ENCODE measurements at regions not wholly inside any gene's neighbourhood (a gene's known extent, or its start where the extent isn't known, plus 50 kb on each side); places are given as distances from the start of the nearest gene placed in this dataset.

DNA sequence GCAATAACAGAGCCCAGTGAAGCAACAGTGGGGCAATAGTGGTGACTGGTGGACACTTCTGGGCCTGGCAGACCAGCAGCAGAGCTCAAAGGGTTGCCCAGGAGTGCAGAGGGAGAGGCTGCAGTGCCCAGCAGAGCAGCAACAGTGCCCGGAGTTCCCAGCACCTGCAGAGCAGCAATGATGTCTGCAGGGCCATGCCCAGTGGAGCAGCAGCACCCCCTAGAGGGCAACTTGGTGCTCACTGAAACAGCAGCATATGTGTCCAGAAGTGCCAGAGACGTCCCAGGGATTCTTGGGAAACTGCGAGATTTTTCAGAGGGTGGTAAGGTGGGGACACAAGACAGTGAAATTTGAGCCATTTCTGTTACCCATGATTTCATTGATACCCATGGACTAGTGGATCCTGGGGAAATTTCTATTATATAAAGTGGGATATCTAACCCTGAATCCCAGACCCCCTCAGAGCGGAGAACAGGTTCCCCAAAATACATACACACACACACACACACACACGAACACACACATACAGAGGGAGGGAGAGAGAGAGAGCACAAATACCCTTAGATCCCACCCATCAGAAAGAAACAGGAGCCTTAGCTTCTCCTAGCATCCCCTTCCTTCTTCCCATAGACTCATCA lies 156.9 kb upstream of the GJB5 start:
- intact Hi-C loops (cut with micrococcal nuclease): loop anchor here (1.0 kb wide), 1 partner anchor 138 kb away; no protein-coding TSS in a partner anchor

DNA sequence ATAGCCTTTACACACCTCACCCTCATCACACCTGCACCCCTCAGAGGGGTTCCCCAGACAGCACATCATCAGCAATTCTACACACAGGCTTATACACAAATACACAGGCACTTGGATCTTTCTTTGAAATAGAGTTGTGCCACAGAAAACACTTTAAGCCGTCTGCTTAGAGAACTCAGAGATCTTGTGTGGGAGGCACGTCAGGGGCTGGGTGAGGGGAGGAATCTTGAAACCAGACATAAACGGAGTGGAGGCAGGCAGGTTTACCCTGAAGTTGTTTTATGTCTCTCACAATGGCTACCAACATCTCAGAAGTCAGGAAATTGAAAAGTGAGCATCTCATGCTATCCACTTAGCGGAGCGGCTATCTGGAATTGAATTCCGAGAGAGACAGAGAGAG lies 151.9 kb upstream of the GJB5 start:
- intact Hi-C loops (cut with micrococcal nuclease): no loop called here

DNA sequence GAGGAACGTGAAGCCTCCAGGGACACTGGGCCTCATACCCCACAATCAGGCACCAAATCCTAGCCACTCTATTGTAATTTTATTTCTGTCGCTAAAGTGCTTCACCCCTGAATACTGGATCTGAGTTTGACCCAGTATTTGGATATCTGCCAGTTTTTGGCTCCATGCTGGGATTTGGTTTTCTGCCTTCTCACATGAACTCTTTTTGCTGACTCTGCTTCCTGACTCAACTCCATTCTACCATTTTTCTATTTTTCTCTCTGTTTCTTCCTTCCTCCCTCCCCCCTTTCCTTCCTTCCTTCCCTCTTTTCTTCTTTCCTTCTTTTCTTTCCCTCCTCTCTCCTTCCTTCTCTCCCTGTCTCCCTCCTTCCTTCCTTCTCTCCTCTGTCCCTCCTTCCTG lies 151.3 kb upstream of the GJB5 start:
- intact Hi-C loops (cut with micrococcal nuclease): no loop called here

DNA sequence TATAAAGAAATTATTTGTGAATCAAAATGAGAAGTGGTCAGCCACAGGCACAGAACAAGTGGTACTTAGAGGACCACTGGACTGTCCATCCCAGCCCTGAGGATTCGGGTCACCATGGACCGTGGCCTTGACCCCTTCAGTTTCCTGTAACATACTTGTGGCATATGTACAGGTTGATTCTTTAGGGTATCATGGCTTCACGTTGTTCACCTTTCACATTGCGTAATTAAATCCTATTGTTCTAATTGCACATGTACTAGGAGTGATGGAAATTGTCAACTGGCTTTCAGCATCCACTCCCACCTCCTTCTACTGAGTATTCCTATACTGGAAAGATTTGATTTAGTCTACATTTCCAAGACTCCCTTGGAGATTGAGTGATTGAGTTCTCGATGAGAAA lies 148.3 kb upstream of the GJB5 start:
- intact Hi-C loops (cut with micrococcal nuclease): no loop called here

DNA sequence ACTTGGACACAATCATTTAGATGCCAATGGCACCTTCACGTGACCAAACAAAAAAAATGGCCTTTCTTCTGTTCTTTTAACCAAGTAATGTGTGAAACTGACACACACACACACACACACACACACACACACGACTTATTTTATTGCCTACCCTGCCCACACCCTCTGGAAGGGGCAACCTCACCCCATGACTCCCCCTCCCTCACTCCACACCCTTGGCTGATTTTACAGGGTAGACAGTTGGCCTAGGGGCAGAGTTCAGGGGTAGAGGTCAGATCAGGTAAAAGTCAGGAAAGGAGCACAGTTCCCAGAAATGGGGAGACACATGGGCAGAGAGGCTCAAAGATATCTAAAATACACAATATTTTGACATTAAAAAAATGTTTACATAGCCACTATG lies 144.8 kb upstream of the GJB5 start:
- intact Hi-C loops (cut with micrococcal nuclease): no loop called here

DNA sequence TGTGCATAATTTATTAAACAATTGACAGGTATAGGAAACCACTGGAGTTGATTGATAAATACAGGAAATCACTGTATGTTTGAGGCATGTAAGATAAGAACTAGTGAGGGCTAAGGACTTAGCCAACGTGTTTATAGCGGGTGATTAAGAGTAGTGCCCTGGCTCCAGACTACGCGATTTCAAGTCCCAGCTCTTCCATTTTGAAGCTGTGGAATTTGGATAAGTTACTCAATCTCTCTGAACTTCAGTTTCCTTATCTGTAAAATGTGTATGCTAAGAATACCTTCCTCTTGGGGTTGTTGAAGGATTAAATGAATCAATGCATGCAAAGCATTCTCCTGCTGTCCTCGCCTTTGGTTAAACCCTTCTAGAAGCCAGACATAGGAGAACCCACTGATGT lies 143.3 kb upstream of the GJB5 start:
- intact Hi-C loops (cut with micrococcal nuclease): no loop called here

DNA sequence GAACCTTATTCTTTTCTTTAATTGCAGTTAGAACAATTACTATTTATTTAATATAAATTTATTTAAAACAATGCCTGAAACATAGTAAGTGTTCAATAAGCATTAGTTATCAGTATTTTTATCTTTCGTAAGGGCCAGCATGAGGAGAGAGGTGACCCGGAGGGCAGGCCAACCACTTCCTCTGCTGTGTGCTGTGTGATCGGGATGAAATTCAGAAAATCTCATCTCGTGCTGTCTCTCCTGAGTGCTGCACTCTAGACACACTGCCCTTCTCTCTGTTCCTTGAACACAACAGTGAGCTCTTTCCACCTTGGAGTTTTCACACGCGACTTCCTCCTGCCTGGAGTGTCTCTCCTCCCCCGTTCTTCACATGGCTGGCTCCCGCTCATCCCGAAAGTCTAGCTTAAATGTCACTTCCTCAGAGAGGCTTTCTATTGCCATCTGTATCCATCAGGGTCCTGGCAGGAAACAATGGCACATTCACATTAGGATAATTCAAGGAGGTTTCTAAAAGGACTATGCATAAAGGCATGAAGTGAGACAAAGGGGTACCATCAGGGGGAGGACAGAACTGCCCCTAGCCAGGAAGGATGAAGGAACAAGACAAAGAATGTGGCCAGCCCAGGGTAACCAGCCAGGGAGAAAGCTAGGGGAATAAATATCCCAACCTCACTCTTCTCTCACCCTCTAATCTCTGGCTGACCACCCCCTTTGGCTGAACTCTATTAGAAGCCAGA lies 142.6 kb upstream of the GJB5 start:
- intact Hi-C loops (cut with micrococcal nuclease): no loop called here

DNA sequence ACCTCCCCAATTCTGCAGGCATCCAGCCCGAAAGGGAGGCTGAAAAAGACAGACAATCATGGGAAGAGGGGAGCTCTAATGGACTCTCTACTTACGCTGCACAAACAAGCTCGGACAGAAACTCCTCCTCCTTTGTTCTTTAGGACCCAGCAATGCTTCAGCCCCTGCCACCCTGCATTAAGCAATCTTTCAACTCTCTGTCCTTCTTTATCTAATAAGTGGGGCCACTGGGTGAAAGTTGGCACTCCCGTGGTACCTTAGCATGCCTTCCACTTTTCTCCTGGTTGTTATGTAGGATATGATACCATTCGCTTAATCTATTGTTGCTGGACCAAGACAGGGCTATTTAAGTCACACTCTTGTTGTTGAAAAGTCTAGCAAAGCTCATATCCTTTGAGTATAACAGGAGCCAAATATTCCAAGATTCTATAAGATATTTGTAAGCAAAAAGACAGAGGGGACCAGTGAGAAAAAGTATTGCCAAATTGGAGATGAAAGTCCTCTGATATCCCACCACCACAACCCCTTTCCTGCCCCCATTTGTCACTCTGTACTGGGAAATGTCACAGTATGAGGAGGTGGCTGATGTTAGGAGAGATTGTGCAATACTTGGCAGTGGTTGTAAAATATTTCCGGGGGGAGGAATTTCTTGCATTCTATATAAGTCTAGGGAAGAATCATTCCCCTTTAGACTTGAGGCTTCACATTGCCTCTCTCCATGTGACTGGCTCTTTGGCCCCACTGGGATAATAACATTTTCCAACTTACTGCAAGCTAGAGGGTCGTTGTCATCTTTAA lies 137.3 kb upstream of the GJB5 start:
- intact Hi-C loops (cut with micrococcal nuclease): no loop called here

DNA sequence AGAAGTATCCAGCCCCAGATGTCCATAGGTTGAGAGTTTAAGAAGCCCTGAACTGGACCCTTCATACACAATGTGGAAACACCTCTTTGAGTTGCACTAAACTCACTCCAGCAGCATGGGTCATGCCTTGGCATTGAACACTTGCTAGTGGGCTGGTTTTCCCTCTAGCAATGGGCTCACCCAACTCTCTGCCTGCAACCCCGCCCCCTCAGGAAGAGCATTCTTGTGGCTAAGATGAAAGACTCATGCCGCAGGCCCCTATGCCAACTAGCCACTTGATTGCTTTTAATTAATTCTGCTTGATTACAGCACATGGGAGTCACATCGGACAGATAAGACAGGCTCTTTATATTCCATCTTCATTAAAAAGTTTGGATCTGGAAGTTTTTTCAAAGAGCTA lies 136.5 kb upstream of the GJB5 start:
- intact Hi-C loops (cut with micrococcal nuclease): no loop called here

DNA sequence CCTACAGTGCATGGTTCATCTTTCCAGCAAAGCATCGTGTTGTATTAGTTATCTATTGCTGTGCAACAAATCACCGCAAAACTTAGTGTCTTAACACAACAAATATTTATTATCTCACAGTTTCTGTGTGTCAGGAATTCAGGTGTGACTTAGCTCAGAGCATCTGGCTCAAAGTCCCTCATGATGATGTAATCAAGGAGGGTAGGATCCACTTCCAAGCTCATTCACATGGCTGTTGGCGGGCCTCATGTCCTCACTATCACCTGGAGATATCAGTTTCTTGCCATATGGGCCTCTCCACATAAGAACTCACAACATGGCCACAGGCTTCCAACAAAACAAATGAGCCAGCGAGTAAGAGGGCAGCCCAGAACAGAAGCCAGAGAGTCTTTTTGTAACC lies 135.6 kb upstream of the GJB5 start:
- intact Hi-C loops (cut with micrococcal nuclease): no loop called here

DNA sequence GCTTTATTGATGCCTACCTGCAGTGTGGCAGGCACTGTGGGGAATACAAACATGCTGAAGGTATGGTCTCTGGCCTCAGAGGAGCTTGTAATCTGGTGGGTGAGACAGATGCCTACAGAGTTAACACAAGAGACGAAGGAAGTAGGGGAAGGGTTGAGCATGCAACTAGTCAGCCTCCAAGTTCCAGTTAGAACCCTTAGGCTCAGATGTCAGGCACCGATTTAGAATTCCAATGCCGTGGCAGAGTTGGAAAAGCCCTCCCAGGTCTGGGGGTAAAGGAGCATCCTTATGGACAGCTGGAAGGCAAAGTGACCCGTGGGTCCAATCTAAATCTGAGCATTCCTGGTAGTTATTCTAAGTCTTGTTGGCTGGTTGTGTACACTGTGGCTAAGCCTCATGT lies 132.9 kb upstream of the GJB5 start:
- intact Hi-C loops (cut with micrococcal nuclease): no loop called here

DNA sequence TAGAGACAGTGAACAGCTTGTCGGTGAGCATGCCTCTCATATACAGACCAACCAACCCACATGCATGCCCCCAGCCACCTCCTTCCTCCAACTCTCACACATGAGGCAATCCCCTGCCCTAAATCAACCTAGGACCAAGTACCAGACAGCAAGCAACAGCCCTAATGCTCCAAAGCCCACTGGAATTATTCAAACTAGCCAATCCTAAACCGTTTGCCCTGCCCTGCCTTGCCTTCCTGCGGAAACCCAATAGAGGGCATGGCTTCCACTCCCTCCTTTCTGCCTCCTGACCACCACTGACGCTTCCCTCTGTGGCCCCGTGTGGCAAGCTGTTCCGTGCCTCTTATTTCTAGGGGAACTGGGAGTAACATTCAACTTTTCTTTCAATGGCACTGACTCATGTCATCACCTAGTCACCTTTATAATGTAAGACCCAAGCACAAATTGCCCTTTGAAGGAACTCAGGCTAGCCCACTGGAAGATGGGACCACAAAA lies 129.3 kb upstream of the GJB5 start:
- intact Hi-C loops (cut with micrococcal nuclease): no loop called here

DNA sequence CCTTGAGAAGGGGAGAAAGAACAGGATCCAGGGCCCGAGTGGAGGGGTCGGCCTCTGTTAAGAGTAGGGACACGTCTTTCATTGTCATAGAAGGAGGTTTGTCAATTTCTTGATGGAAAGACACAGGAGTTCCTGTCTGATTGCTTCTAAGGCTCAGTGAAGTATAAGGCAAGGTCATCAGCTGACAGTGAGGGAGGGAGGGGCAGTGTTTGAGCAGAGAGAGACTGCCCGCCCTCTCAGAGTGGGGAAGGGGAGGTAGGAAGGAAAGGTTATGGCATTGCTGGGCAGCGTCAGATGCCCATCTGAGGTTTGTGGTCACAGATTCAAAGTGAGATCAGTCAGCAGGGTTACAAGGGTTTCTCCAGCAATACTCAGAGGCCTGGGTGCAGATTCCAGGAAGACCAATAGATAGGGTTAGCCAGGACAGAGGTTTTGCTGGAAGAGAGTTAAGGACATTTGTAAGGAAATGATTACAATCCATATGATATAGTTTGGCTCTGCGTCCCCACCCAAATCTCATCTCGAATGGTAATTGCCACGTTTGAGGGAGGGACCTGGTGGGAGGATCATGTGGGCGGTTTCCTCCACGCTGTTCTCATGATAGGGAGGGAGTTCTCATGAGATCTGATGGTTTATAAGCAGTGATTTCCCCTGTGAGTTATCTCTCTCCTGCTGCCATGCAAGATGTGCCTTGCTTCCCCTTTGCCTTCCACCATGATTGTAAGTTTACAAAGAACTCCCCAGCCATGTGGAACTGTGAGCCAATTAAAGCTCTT lies 127.2 kb upstream of the GJB5 start:
- intact Hi-C loops (cut with micrococcal nuclease): no loop called here

DNA sequence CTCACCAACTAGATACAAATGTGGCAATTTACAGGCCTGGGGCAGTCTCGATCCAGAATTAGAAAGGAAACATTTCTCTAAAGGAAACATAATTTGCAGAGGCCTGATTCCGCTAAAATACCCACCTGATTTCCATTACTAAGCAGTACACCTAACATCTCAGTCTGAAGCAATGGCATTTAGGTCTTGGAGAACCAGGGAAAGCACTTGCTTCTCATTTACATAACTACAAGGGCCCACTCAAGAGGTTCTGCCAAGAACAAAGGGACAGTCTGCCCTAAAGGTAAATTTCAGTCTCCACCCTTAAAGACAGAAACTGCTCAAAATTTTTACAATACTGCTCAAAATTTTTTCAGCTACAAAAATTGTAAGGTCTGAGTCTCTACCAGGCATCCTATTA lies 123.7 kb upstream of the GJB5 start:
- intact Hi-C loops (cut with micrococcal nuclease): no loop called here

DNA sequence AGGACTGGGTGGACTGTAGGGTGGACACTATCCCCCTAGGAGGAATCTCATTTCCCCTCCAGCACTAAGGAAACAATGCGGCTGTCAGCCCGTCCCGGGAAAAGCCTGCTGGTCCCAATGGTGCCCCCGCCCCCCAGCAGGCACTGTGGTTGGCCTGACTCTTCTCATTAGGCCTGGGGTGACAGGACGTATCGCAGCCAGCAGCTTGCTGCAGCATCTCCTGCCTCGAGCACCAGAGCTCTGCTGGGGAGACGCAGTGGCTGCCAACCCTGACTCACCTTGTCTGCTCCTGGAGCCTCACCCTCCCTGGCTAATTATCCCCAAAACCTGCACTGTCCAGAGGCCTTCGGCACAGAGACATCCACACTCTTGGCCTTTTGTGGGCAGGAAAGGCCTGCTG lies 115.1 kb upstream of the GJB5 start:
- intact Hi-C loops (cut with micrococcal nuclease): no loop called here

DNA sequence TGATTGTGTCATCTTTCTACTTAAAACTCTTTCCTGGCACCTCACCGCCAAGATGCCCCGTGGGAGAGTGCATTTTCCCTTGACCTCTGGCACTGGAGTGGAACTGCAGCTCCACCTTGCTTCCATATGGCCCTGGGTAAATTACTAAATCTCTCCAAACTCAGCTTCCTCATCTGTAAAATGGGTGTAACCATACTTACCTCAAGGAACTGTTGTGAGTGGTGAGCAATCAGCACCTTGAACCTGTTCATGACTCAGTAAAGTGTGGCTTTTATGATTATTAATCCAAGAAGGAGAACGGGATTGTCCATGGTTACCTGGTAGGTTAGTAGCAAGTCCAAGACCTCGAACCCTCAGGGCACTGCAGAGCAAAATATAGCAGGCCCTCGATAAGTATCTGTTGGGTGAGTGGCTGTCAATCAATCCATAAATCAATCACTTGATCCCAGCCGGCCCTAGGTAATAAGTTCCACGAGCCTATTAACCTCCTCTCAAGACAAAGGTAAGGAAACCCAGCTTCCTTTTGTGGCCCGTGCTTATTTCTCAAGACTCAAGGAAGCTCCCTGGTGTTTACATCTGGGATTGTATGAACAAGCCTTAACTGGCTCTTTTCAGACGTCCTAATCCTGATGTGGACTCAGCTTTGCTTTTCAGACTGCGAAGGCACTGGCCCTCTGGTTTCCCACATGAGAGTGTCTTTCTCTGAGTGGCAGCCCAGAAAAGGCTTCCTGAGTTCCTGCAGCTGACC lies 114.0 kb upstream of the GJB5 start:
- intact Hi-C loops (cut with micrococcal nuclease): no loop called here

DNA sequence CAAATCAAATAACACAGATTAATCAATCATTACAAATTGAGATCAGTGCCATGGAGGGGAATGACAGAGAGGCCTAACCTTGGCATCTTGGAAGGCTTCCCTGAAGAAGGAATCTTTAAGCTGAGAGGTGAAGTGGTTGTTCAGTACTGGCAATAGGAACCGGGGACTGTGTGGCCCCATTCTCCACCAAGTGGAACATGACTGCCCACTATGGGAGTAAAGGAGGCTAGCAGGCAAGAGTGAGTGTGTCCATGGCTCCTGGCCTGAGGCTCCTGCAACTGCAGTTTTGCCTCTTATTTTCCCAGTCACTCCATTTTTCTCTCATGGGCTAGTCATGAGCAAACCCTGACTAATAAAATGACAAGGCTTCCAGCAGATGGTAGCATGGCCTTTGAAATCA lies 112.2 kb upstream of the GJB5 start:
- intact Hi-C loops (cut with micrococcal nuclease): no loop called here

DNA sequence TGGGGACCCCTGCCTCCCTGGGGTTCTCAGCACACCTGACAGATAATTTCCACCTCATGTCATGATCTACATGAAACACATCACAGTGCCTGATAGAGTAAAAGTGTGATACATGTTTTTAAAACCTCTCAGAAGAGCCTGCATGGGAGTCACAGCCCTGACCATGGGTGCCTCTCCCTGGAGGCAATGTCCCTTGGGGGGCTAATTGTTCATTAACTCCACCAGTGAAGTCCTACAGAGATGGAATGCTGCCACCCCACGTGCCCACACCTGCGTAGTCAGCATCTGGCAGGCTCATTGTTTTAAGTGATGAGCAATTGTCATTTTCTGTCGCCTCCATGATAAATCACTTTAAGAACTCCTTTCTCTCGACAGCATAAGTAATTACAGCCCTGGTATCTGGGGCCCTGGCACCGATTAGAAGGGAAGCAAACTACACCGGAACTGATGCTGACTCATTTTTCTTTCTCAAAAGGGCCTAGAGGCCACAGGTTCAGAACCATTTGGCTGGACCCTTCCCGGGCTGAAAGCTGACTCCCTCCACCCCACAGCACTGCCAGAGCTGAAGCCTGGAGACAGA lies 109.6 kb upstream of the GJB5 start:
- intact Hi-C loops (cut with micrococcal nuclease): no loop called here

DNA sequence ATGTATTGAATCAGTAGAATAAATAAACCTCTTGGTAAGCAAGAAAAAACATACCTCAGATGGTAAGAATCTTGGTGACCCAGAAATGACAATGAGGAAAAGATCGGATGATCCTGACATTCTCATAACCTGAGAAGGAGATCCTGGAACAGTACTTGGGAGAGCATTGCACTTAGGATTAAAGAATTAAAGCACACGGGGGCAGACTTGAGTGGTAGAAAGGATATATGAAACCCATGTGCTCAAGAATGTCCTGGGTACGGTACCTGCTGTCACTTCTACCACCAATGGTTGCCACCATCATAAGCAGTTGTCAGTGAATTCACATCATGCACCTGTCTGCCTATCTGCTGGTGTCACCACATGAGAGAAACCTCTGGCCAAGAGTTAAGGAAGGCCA lies 108.9 kb upstream of the GJB5 start:
- intact Hi-C loops (cut with micrococcal nuclease): no loop called here

DNA sequence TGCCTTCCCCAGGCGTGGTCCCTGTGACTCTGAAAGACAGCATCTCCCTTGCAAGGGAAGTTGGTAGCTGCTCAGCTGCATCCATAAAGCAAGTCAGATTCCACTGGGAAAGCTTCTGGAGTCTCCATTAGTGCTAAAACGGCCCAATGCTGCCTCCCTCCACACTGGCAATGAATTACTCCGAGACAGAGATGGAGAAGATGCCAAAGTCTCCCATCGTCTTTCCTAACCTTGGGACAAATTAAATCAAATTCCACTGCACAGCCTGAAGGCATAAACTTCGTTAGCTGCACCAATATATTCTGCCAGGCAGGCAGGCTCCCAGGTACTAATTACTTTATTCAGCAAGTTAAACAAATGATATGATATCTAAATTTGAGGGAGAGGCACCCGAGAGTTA lies 106.3 kb upstream of the GJB5 start:
- intact Hi-C loops (cut with micrococcal nuclease): no loop called here

DNA sequence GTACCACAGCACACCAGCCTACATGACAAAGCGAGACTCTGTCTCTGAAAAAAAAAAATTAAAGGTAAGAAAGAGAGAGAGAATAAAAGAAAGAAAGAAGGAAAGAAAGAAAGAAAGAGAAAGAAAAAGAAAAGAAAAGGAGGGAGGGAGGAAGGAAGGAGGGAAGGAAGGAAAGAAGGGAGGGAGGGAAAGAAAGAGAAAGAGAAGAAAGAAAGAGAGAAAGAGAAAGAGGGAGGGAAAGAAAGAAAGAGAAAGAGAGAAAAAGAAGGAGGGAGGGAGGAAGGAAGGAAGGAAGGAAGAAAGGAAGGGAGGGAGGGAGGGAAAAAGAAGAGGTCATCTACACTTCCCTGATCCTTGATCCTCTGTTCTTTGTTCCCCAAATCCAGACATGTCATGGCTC lies 104.8 kb upstream of the GJB5 start:
- intact Hi-C loops (cut with micrococcal nuclease): no loop called here

All from T-helper 1 cell treated with Interleukin-12 subunit alpha and Interleukin-12 subunit beta and Interleukin-4 antibody, amounts not matched to agents 30 ng/mL and 1 ng/mL, for 36 hours (primary cell).